ENCODE measurements at regions not wholly inside any gene's neighbourhood (a gene's known extent, or its start where the extent isn't known, plus 50 kb on each side); places are given as distances from the start of the nearest gene placed in this dataset.

DNA sequence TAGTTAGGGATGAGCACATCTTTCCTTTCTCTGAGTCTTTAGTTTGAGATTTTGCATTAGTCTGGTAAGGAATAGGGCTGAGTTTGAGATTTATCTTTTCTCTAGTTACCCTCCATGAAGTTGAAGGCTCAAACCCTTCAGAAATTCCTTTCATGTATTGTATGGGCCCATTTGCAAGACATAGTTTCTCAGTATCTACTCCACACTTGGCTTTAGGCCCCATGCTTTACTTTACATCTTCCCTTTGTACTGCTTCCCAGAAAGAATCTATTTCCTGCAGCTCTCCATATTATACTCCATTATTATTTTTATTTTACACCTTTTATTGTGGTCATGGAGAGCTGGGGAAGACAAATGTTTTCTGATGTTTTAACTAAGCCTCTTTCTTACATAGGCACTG is 1038.2 kb downstream of the TECRL start:
- TF ChIP-seq EP300 (IDR thresholded peaks at IDR 0.05) (no peak), POLR2A (IDR thresholded peaks at IDR 0.05) (no peak)
- TF ChIP-seq, protein P1, sequence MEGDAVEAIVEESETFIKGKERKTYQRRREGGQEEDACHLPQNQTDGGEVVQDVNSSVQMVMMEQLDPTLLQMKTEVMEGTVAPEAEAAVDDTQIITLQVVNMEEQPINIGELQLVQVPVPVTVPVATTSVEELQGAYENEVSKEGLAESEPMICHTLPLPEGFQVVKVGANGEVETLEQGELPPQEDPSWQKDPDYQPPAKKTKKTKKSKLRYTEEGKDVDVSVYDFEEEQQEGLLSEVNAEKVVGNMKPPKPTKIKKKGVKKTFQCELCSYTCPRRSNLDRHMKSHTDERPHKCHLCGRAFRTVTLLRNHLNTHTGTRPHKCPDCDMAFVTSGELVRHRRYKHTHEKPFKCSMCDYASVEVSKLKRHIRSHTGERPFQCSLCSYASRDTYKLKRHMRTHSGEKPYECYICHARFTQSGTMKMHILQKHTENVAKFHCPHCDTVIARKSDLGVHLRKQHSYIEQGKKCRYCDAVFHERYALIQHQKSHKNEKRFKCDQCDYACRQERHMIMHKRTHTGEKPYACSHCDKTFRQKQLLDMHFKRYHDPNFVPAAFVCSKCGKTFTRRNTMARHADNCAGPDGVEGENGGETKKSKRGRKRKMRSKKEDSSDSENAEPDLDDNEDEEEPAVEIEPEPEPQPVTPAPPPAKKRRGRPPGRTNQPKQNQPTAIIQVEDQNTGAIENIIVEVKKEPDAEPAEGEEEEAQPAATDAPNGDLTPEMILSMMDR (IDR thresholded peaks at IDR 0.05): no peak

Data from ovary (tissue), 3 donors.